ENCODE measurements at regions not wholly inside any gene's neighbourhood (a gene's known extent, or its start where the extent isn't known, plus 50 kb on each side); places are given as distances from the start of the nearest gene placed in this dataset.

DNA sequence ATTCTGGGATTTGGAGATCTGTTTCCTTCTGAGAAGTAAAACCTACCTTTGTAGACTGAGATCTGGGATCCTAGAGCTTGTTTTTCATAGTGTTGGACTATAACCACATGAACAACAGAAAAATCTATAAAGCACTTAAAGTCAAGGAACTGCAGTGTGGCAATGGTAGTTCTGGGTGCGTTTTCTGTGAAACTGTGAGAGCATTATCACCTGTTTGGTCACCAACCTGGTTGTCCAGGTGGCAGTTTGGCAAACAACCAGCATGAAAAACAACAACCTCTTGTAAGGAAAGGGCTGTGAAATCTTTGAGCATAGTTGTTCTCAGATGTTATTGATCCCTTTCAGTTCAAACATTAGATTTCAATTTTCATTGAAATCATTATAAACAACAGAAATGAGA is 215.8 kb upstream of the CITED2 start:
- no peak for DNase-seq

DNA sequence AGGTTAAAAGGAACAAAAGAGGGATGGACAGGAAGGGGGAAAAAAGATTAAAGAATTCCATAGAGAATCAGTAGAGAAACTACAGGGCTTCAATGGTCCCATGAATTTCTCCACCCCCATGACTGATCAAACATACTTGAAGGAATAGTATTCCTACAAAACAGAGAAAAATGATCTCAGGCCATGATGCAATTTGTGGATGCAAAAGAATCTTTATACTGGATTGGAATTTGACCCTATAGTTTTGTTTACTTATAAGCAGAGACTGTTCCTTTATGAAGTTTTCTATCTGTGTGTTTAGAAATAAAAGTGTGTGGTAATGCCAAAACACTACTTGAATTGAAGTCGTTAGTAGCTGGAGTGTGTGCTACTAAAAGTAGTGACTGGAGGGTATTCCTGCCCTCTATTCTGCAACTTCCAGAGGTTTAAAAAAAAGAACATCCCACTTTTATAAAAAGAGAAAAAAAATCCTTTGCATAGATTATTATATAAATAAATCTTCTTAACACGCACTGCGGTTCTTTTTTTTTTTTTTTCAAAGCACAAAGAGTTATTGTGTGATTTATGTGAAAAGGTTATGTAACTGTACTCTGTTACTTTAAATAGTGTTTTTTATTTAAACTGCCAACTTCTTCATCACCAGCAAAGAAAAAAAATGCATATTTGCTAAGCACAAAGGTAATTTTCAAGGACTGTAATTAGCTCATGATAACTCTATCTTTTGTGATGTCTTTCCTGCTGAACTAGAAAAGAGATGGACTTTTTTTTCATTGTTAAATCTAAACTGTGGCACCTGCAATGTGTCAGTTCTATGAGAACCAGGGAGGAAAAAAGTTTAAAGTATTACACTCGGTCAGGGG is 214.5 kb upstream of the CITED2 start:
- DNase-seq = no peak

GRCh38 chr6:139588076-139588639 is 213.7 kb upstream of the CITED2 start:
- peak; percentile 83 for DNase-seq

- DNase-seq = no peak
These were observed 213.0 kb upstream of the CITED2 start for GRCh38 chr6:139587469-139587868.

- DNase-seq = no peak
These were observed 211.8 kb upstream of the CITED2 start for GRCh38 chr6:139586273-139586672.

DNA sequence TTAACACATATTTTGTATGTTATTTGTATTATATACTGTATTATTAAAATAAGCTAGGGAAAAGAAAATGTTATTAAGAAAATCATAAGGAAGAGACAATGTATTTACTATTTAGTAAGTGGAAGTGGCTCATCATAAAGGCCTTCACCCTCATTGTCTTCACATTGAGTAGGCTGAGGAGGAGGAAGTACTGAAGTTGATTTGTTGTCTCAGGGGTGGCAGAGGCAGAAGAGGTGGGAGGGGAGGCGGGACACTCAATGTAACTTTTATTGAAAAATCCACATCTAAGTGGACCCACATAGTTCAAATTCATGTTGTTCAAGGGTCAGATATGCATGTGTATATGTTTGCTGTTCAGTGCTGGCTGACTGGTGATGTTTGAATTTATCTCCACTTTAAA is 210.2 kb upstream of the CITED2 start:
- no peak for DNase-seq

GRCh38 chr6:139583420-139583819 is 209.0 kb upstream of the CITED2 start:
- no peak for DNase-seq

- DNase-seq = no peak
These were observed 208.5 kb upstream of the CITED2 start for GRCh38 chr6:139582956-139583355.

DNA sequence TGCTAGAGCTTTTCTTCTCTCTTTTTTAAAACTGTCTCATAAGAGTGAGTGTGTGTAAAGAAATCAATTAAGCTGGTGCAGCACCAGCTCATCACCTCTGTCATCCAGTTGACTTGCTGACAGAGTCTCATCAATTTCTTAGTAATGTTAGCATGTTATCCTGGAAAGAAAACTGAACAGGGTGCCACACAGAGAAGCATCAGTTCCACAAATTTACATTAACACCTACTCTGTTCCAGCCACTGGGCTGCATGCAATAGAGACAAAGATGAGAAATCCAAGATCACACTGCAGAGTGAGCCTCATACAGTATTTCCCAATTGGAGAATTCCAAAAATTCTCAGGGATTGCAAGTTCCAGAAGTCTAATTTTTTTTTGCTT is 207.0 kb upstream of the CITED2 start:
- no peak for DNase-seq

DNA sequence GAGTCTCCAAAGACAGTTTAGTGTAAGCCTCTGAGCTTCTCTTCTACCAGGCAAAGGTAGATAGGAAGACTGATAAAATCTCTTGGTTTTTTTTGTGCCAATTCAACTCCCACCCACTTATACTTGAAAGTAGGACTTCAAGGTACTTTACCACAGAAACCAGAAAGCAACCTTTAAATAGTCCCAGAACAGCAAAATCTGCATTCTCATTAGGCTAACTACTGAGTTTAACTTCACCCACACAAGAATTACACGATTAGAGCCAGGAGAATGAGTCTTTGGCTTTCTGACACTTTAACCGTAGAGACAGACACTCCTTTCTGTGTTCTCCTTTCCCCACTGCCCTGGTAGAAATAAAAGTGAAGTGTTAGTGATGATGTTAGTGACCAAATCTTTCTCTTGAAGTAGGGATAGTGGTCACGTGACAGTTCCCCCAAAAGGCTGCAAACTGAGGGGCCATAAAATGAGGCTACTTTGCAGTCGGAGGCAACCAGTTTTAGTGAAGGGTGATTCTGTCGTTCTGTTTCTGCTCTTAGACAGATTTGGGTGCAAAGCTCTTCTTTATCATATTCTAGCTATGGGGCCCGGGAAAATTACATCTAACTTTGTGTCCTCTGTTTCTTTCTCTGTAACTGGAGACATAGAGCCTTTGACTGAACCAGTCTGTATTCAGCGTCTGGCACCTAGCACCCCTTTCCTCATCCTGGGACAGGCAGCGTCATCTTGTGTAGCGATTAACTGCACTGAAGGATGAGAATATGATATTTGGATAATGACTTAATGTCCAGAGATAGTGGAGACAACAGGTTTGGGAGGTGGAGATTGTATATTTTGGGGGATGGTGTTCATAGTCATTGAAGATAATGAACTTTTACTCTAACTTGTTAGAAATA is 206.4 kb upstream of the CITED2 start:
- DNase-seq = no peak

DNA sequence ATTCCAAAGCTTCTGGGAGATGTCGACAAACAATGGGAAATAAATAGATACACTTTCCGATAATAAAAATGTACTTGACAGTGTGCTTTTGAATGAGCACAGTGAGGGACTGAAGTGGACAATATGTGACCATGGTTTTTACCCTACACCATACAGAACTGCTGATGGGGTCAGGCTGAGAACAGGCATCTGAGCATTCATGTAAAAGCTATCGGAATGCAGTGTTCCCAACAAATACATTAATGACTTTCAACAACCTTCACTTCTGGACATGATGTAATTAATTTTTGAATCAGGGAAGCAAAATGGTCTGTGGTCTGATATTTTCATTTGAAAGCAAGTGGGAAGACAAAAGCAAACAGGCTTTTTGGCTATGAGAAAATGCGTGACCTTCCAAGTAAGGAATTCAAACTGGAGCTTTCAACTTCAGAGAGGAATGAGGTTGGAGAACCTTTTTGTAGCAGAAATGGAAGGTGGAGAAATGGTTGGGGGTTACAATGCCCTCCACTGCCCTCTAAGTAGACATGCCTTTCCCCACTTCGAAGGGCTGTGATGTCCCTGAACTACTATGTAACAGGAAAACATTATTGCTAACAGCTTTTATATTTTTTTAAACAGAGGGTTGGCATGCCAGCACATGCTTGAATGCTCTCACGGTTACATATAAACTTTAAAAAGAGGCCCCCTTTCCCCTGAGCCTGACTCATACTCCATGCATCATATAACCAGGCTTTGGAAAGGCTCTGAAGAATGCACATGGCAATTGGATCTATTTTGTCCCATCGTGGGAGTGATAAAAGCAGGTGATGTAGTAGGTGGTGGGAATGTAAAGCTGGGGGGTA is 203.5 kb upstream of the CITED2 start:
- DNase-seq = peak; percentile 54

DNA sequence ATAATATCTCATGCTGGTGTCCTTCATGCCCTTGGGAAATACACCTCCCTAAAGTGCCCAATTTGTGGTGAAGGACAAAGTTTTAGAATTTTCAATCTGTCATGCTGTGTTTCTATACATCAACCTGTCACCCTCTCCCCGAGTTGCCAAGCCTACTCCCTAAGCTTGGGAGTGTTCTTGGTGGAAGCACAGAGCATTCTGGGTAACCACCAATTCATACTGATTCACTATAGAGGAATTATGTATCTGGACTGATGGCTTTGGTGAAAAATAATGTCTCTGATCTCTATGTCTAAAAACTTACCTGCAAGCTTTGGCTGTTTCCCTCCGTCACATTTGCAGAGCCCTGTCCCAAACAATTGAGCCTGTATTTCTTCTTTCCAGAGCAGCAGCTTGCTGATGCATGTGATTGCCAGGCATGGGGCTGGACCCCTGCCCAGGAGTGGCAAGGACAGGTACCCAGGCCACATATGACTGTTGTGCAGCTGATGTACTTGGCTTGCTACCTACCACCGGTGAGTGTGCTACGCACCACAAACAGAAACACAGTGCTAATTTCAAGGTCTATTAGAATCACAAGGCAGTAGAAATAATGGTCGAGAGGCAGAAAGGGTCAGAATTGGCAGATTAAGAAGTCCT is 202.8 kb upstream of the CITED2 start:
- peak; percentile 65 for DNase-seq

GRCh38 chr6:139572001-139572400 is 197.6 kb upstream of the CITED2 start:
- DNase-seq = no peak

DNA sequence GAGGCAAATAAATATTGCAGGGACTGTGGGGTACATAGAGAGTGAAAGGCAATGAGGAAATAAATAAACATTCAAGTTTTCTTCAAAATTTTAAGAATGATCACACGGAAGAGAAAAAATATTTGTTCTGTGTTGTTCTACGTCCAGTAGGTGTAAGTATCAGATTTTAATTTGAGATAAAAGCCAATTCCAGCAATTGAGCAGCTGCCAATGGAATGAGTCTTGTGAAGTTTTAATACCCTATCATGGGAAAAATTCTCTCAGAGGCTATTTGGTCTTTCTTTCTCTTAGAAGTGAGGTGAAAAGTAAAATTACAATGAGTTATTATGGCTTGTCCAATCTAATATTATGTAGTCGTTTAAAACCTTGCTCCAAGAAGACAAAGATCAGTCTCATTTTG is 195.7 kb upstream of the CITED2 start:
- DNase-seq = no peak

GRCh38 chr6:139569566-139569965 is 195.1 kb upstream of the CITED2 start:
- no peak for DNase-seq

DNA sequence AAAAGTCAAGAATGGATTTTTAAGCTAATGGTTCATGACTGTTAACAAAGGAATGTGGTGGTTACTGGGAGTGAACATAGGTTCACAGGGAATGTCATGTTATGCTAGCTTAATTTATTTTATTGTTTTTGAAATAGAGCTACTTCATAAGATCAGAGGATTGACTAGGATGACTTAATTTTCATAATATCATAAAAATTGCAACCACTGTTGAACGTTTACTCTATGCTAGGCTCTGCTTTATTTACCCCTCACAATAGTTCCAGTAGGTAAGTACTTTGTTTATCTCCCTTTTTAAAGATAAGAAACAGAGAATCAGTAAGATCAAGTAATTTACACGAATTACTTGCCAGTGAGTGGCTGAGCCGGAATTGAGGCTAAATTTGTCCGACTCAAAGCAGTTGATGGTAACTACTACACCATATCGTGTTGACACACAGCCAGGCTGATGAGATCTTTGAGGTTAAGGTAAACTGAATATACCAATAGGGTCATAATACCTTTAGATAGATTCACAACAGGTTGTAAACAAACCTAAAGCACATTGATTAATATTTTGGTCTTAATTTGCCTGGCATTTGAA is 194.6 kb upstream of the CITED2 start:
- DNase-seq = no peak

- DNase-seq = no peak
These were observed 193.9 kb upstream of the CITED2 start for GRCh38 chr6:139568151-139568955.

GRCh38 chr6:139567095-139567494 is 192.6 kb upstream of the CITED2 start:
- no peak for DNase-seq

- DNase-seq = no peak
These were observed 191.1 kb upstream of the CITED2 start for GRCh38 chr6:139565591-139565990.

- no peak for DNase-seq
These were observed 183.1 kb upstream of the CITED2 start for GRCh38 chr6:139557547-139557946.

DNA sequence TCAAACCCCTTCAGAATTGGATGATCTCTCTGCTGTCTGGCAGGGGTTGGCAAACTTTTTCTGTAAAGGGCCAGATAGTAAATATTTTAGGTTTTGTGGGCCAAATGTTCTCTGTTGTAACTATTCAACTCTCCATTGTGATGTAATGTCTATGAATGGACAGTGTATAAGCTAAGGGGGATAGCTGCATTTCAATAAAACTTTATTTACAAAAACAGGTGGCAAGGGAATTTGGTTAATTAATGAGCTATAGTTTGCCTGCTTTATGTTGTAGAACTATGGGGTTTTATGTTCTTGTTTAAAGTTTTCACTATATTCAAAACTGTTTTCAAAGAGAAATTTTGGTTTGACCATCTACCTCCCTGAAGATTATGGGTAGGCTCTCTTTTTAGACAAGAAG is 182.1 kb upstream of the CITED2 start:
- no peak for DNase-seq

Data from DMS79 (cell line).